ENCODE measurements at regions not wholly inside any gene's neighbourhood (a gene's known extent, or its start where the extent isn't known, plus 50 kb on each side); places are given as distances from the start of the nearest gene placed in this dataset.

GRCh38 chrX:150038986-150039599, 100.8 kb upstream of the EOLA2 start:
- TF ChIP-seq KDM1A (CRISPR knock-in tag; IDR thresholded peaks at IDR 0.05) (no peak), NFRKB (IDR thresholded peaks at IDR 0.05) (no peak), ZNF576 (CRISPR knock-in tag; IDR thresholded peaks at IDR 0.05) (no peak), REST (IDR thresholded peaks at IDR 0.05; ENCODE audit: borderline replicate concordance in 1 of 2, low read depth in 1 of 2, low read length in 2 of 2) (no peak)
- TF ChIP-seq, protein P1, sequence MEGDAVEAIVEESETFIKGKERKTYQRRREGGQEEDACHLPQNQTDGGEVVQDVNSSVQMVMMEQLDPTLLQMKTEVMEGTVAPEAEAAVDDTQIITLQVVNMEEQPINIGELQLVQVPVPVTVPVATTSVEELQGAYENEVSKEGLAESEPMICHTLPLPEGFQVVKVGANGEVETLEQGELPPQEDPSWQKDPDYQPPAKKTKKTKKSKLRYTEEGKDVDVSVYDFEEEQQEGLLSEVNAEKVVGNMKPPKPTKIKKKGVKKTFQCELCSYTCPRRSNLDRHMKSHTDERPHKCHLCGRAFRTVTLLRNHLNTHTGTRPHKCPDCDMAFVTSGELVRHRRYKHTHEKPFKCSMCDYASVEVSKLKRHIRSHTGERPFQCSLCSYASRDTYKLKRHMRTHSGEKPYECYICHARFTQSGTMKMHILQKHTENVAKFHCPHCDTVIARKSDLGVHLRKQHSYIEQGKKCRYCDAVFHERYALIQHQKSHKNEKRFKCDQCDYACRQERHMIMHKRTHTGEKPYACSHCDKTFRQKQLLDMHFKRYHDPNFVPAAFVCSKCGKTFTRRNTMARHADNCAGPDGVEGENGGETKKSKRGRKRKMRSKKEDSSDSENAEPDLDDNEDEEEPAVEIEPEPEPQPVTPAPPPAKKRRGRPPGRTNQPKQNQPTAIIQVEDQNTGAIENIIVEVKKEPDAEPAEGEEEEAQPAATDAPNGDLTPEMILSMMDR (CRISPR knock-in tag; IDR thresholded peaks at IDR 0.05), result no peak
- TF ChIP-seq, protein P2, sequence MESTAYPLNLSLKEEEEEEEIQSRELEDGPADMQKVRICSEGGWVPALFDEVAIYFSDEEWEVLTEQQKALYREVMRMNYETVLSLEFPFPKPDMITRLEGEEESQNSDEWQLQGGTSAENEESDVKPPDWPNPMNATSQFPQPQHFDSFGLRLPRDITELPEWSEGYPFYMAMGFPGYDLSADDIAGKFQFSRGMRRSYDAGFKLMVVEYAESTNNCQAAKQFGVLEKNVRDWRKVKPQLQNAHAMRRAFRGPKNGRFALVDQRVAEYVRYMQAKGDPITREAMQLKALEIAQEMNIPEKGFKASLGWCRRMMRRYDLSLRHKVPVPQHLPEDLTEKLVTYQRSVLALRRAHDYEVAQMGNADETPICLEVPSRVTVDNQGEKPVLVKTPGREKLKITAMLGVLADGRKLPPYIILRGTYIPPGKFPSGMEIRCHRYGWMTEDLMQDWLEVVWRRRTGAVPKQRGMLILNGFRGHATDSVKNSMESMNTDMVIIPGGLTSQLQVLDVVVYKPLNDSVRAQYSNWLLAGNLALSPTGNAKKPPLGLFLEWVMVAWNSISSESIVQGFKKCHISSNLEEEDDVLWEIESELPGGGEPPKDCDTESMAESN (CRISPR knock-in tag; conservative IDR thresholded peaks at IDR 0.05), result no peak

All from HepG2 (cell line).